H9 (cell line): ENCODE measurements at regions not wholly inside any gene's neighbourhood (a gene's known extent, or its start where the extent isn't known, plus 50 kb on each side); places are given as distances from the start of the nearest gene placed in this dataset.

Source experiments
- DNase-seq: peaks from one replicate; pipeline ENCODE4 v3.0.0-alpha.2; 2017
- H2AFZ ChIP-seq: one replicate; pipeline ENCODE4 v1.6.1; 2013; ENCODE audit warnings: mild to moderate bottlenecking, low read length, control low read depth, moderate library complexity
- H2AK5ac ChIP-seq: 2 replicates; pipeline ENCODE4 v1.6.1; 2013; ENCODE audit warnings: low read length, control low read depth, mixed read lengths; ENCODE audit not compliant: insufficient read length
- H2BK120ac ChIP-seq: one replicate; pipeline ENCODE4 v1.6.1; 2013; ENCODE audit warnings: low read depth, mild to moderate bottlenecking, low read length, control low read depth, inconsistent platforms; ENCODE audit not compliant: poor library complexity, severe bottlenecking
- H2BK12ac ChIP-seq: 2 replicates; pipeline ENCODE4 v1.6.1; 2013; ENCODE audit warnings: low read length, control low read depth, mixed read lengths, low read depth; ENCODE audit not compliant: insufficient read length
- H2BK15ac ChIP-seq: 2 replicates; pipeline ENCODE4 v1.6.1; 2013; ENCODE audit warnings: low read depth, low read length, control low read depth
- H2BK20ac ChIP-seq: one replicate; pipeline ENCODE4 v1.6.1; 2013; ENCODE audit warnings: low read depth, mild to moderate bottlenecking, low read length, control low read depth, inconsistent platforms; ENCODE audit not compliant: poor library complexity, severe bottlenecking
- H2BK5ac ChIP-seq: 2 replicates; pipeline ENCODE4 v1.6.1; 2013; ENCODE audit warnings: low read length, control low read depth, mixed read lengths; ENCODE audit not compliant: insufficient read length
- H3K14ac ChIP-seq: 2 replicates; pipeline ENCODE4 v1.6.1; 2013; ENCODE audit warnings: low read length, control low read depth; ENCODE audit not compliant: insufficient read depth
- H3K18ac ChIP-seq: 2 replicates; pipeline ENCODE4 v1.6.1; 2013; ENCODE audit warnings: low read depth, mild to moderate bottlenecking, mixed read lengths, low read length, control low read depth; ENCODE audit not compliant: insufficient read length
- H3K23ac ChIP-seq: 2 replicates; pipeline ENCODE4 v1.6.1; 2013; ENCODE audit warnings: low read length, control low read depth, mixed read lengths, low read depth; ENCODE audit not compliant: insufficient read length
- H3K23me2 ChIP-seq: 2 replicates; pipeline ENCODE4 v1.6.1; 2013; ENCODE audit warnings: low read depth, mild to moderate bottlenecking, mixed read lengths, low read length, control low read depth; ENCODE audit not compliant: insufficient read length, poor library complexity, severe bottlenecking
- H3K27ac ChIP-seq: 2 replicates; pipeline ENCODE4 v1.5.1; 2013; ENCODE audit warnings: low read length, control low read depth, mixed read lengths, low read depth; ENCODE audit not compliant: insufficient read length
- H3K27me3 ChIP-seq: 2 replicates; pipeline ENCODE4 v1.6.1; 2013; ENCODE audit warnings: low read length, control low read depth, inconsistent platforms; ENCODE audit not compliant: insufficient read depth
- H3K4ac ChIP-seq: 2 replicates; pipeline ENCODE4 v1.6.1; 2013; ENCODE audit warnings: low read depth, mild to moderate bottlenecking, control low read depth, inconsistent platforms, low read length, moderate library complexity
- H3K4me1 ChIP-seq: 2 replicates; pipeline ENCODE4 v1.6.1; 2013; ENCODE audit warnings: low read length, control low read depth, inconsistent platforms; ENCODE audit not compliant: insufficient read depth
- H3K4me2 ChIP-seq: 2 replicates; pipeline ENCODE4 v1.6.1; 2013; ENCODE audit warnings: low read length, control low read depth, mixed read lengths; ENCODE audit not compliant: insufficient read length, insufficient read depth
- H3K56ac ChIP-seq: 2 replicates; pipeline ENCODE4 v1.6.1; 2013; ENCODE audit warnings: low read depth, mild to moderate bottlenecking, mixed read lengths, low read length, control low read depth; ENCODE audit not compliant: insufficient read length
- H3K79me1 ChIP-seq: 2 replicates; pipeline ENCODE4 v1.6.1; 2013; ENCODE audit warnings: low read depth, mild to moderate bottlenecking, moderate library complexity, low read length, control low read depth, inconsistent platforms; ENCODE audit not compliant: insufficient read depth, poor library complexity, severe bottlenecking
- H3K79me2 ChIP-seq: 2 replicates; pipeline ENCODE4 v1.6.1; 2013; ENCODE audit warnings: low read length, control low read depth, inconsistent platforms; ENCODE audit not compliant: insufficient read depth
- H3K9ac ChIP-seq: 2 replicates; pipeline ENCODE4 v1.6.1; 2013; ENCODE audit warnings: low read length, control low read depth, mixed read lengths; ENCODE audit not compliant: insufficient read length; ENCODE audit errors: extremely low read depth
- H3K9me3 ChIP-seq: one replicate; pipeline ENCODE4 v1.6.1; 2013; ENCODE audit warnings: low read depth, low read length, inconsistent platforms; ENCODE audit not compliant: control insufficient read depth
- H3T11ph ChIP-seq: one replicate; pipeline ENCODE4 v1.6.1; 2013; ENCODE audit warnings: mild to moderate bottlenecking, low read length, control low read depth, inconsistent platforms
- H4K20me1 ChIP-seq: one replicate; pipeline ENCODE4 v1.6.1; 2013; ENCODE audit not compliant: control insufficient read depth, insufficient read length, insufficient read depth
- H4K5ac ChIP-seq: 2 replicates; pipeline ENCODE4 v1.6.1; 2013; ENCODE audit warnings: low read depth, mild to moderate bottlenecking, mixed read lengths, low read length, control low read depth; ENCODE audit not compliant: insufficient read length
- H4K8ac ChIP-seq: replicated peaks from 2 replicates; pipeline ENCODE4 v1.6.1; 2013; ENCODE audit warnings: low read length, control low read depth, mixed read lengths, low read depth; ENCODE audit not compliant: insufficient read length
- H4K91ac ChIP-seq: 2 replicates; pipeline ENCODE4 v1.6.1; 2013; ENCODE audit warnings: low read depth, mild to moderate bottlenecking, moderate library complexity, mixed read lengths, low read length, control low read depth; ENCODE audit not compliant: insufficient read length
- H3K27ac Mint-ChIP-seq, 3 experiments: 2 replicates in 2 of 3; 3 replicates in 1 of 3; pipeline ENCODE4 v1.8.0; 2020 to 2021; ENCODE audit warnings: mixed read lengths in 3 of 3, mild to moderate bottlenecking in 1 of 3, moderate library complexity in 1 of 3
- H3K27me3 Mint-ChIP-seq: 2 replicates; pipeline ENCODE4 v1.8.0; 2021; ENCODE audit warnings: low read depth, mild to moderate bottlenecking, moderate library complexity, mixed read lengths
- H3K36me3 Mint-ChIP-seq, 3 experiments: 2 replicates in 2 of 3; 3 replicates in 1 of 3; pipeline ENCODE4 v1.8.0; 2020 to 2021; ENCODE audit warnings: low read depth in 3 of 3, mixed read lengths in 3 of 3; ENCODE audit not compliant: insufficient read depth in 1 of 3
- H3K4me1 Mint-ChIP-seq, 2 experiments: 2 replicates each; pipeline ENCODE4 v1.8.0; 2020; ENCODE audit warnings: mixed read lengths in 2 of 2
- H3K4me3 Mint-ChIP-seq, 2 experiments: 2 replicates in 1 of 2; 3 replicates in 1 of 2; pipeline ENCODE4 v1.8.0; 2020 to 2021; ENCODE audit warnings: mild to moderate bottlenecking in 2 of 2, mixed read lengths in 2 of 2, moderate library complexity in 1 of 2
- H3K9me3 Mint-ChIP-seq, 2 experiments: 2 replicates in 1 of 2; 3 replicates in 1 of 2; pipeline ENCODE4 v1.8.0; 2020; ENCODE audit warnings: mild to moderate bottlenecking in 2 of 2, mixed read lengths in 2 of 2, moderate library complexity in 1 of 2
- CTCF ChIP-seq: fragments of 200-600 bp; sonication (generic); conservative IDR thresholded peaks from 3 replicates; pipeline ENCODE4 v1.8.0; 2021; ENCODE audit warnings: antibody characterized with exemption, mild to moderate bottlenecking
- WGBS: extraction: QIAGEN DNeasy Blood & Tissue Kit; methylation state at CpG from one replicate; pipeline ENCODE4 v1.1.7; 2013; ENCODE audit warnings: missing lambda C conversion rate, low lambda C conversion rate, mixed read lengths; ENCODE audit not compliant: insufficient read length; ENCODE audit errors: extremely low coverage; 5-methylcytosine and 5-hydroxymethylcytosine counted together

GRCh38 chr2:105665480-105665879 is 79.2 kb upstream of the NCK2 start:
- H3K23ac ChIP-seq, result no peak overlapping the region
- H3K23me2 ChIP-seq, result no peaks in the 10 kb centered on the region
- H3K4me2 ChIP-seq, result no peak overlapping the region
- H3K4me1 ChIP-seq, result no peaks in the 10 kb centered on the region
- no peak overlapping the region for H2AK5ac ChIP-seq
- no peak overlapping the region for H2BK20ac ChIP-seq
- H2BK5ac ChIP-seq, result no peak overlapping the region
- H2BK120ac ChIP-seq, result no peak overlapping the region
- H2BK15ac ChIP-seq, result no peak overlapping the region
- H3K79me1 ChIP-seq, result no peaks in the 10 kb centered on the region
- DNase-seq, result no peak
- H3K27me3 ChIP-seq, result no peaks in the 10 kb centered on the region
- no peak overlapping the region for H2AFZ ChIP-seq
- Mint-ChIP-seq H3K4me1 (no peaks in the 10 kb centered on the region), H3K36me3 (peaks cover 12 to 32% (median 16%) of the 10 kb centered on the region in 3 experiments), H3K9me3 (peaks cover 37 to 42% of the 10 kb centered on the region in 2 experiments), H3K27ac (no peak overlapping the region), H3K4me3 (no peak overlapping the region), H3K27me3 (no peaks in the 10 kb centered on the region; the same call in 1 of the 2 replicates)
- no peak overlapping the region for H4K8ac ChIP-seq
- no peak for TF ChIP-seq CTCF
- no peak overlapping the region for H3K18ac ChIP-seq
- no peak overlapping the region for H4K91ac ChIP-seq
- H3K14ac ChIP-seq, result no peak overlapping the region
- WGBS, result no CpG with 5 or more reads among the region's 1 CpG
- H4K20me1 ChIP-seq, result no peaks in the 10 kb centered on the region
- H3T11ph ChIP-seq, result no peak overlapping the region
- H2BK12ac ChIP-seq, result no peak overlapping the region
- no peak overlapping the region for H3K27ac ChIP-seq
- no peak overlapping the region for H3K56ac ChIP-seq
- no peak overlapping the region for H3K4ac ChIP-seq
- no peak overlapping the region for H3K9ac ChIP-seq
- H3K9me3 ChIP-seq, result no peaks in the 10 kb centered on the region
- no peaks in the 10 kb centered on the region for H3K79me2 ChIP-seq
- H4K5ac ChIP-seq, result no peak overlapping the region
